Activated CD4-positive, alpha-beta T cell treated with anti-CD3 and anti-CD28 coated beads, Interleukin-2, amount 50 U/mL, for 24 hours (primary cell): ENCODE measurements at regions not wholly inside any gene's neighbourhood (a gene's known extent, or its start where the extent isn't known, plus 50 kb on each side); places are given as distances from the start of the nearest gene placed in this dataset.
"Not testable (repeated sequence)": the region's sequence is repeated elsewhere in the genome, so short reads cannot be mapped to it uniquely, and the experiment has no call there.

ENCODE experiments used
- DNase-seq, 2 donors: peaks; one replicate each; pipeline ENCODE4 v3.0.0-alpha.2; 2020; ENCODE audit warnings: low read depth in 1 of 2, low spot score in 1 of 2

GRCh38 chr16:88298833-88299745 is 83.7 kb upstream of the ZNF469 start:
- DNase-seq, result no peak

GRCh38 chr16:88299751-88300462 is 82.9 kb upstream of the ZNF469 start:
- no peak for DNase-seq

GRCh38 chr16:88300463-88300835 is 82.3 kb upstream of the ZNF469 start:
- no peak for DNase-seq

GRCh38 chr16:88301431-88301830 is 81.3 kb upstream of the ZNF469 start:
- DNase-seq, result no peak

- DNase-seq, result no peak
Measured at GRCh38 chr16:88301886-88302285, 80.9 kb upstream of the ZNF469 start.

GRCh38 chr16:88302666-88303065 is 80.1 kb upstream of the ZNF469 start:
- DNase-seq, result no peak

- DNase-seq, result no peak
Measured at GRCh38 chr16:88303405-88303804, 79.4 kb upstream of the ZNF469 start.

GRCh38 chr16:88303890-88304819 is 78.6 kb upstream of the ZNF469 start:
- DNase-seq, result no peak

GRCh38 chr16:88305176-88305575 is 77.6 kb upstream of the ZNF469 start:
- no peak for DNase-seq

GRCh38 chr16:88306411-88306810 is 76.3 kb upstream of the ZNF469 start:
- no peak for DNase-seq

GRCh38 chr16:88306860-88307545 is 75.8 kb upstream of the ZNF469 start:
- DNase-seq, result no peak

GRCh38 chr16:88308441-88309173 is 74.2 kb upstream of the ZNF469 start:
- no peak for DNase-seq

GRCh38 chr16:88309174-88309907 is 73.4 kb upstream of the ZNF469 start:
- DNase-seq, result no peak

GRCh38 chr16:88309908-88310265 is 72.9 kb upstream of the ZNF469 start:
- no peak for DNase-seq

GRCh38 chr16:88310796-88311605 is 71.8 kb upstream of the ZNF469 start:
- DNase-seq, result no peak

GRCh38 chr16:88311860-88312259 is 70.9 kb upstream of the ZNF469 start:
- DNase-seq, result not testable (repeated sequence)

GRCh38 chr16:88312732-88313131 is 70.0 kb upstream of the ZNF469 start:
- DNase-seq, result no peak

- DNase-seq, result no peak
Measured at GRCh38 chr16:88314991-88315542, 67.7 kb upstream of the ZNF469 start.
